Lower lobe of right lung (tissue), 2 donors: ENCODE measurements at regions not wholly inside any gene's neighbourhood (a gene's known extent, or its start where the extent isn't known, plus 50 kb on each side); places are given as distances from the start of the nearest gene placed in this dataset.
"Not testable (repeated sequence)": the region's sequence is repeated elsewhere in the genome, so short reads cannot be mapped to it uniquely, and the experiment has no call there.

Source experiments
- ATAC-seq, 2 donors: fragments of 200-7000 bp; cut with Tn5 transposase; one replicate each; pipeline ENCODE4 v1.9.1; 2020 to 2022; ENCODE audit warnings: mild to moderate bottlenecking in 2 of 2, moderate library complexity in 2 of 2
- DNase-seq: peaks from one replicate; pipeline ENCODE4 v3.0.0-alpha.2; 2020
- H3K27ac ChIP-seq: fragments of 200-600 bp; one replicate; pipeline ENCODE4 v1.8.0; 2022
- H3K27me3 ChIP-seq: fragments of 200-600 bp; one replicate; pipeline ENCODE4 v1.8.0; 2022; ENCODE audit warnings: low read depth
- H3K36me3 ChIP-seq: fragments of 200-600 bp; one replicate; pipeline ENCODE4 v1.8.0; 2022; ENCODE audit warnings: mild to moderate bottlenecking
- H3K4me1 ChIP-seq: fragments of 200-600 bp; one replicate; pipeline ENCODE4 v1.8.0; 2022
- H3K4me3 ChIP-seq: fragments of 200-600 bp; one replicate; pipeline ENCODE4 v1.8.0; 2022; ENCODE audit warnings: mild to moderate bottlenecking
- H3K9me3 ChIP-seq: fragments of 200-600 bp; one replicate; pipeline ENCODE4 v1.8.0; 2022
- CTCF ChIP-seq: fragments of 200-600 bp; IDR thresholded peaks from one replicate; pipeline ENCODE4 v1.8.0; 2022; ENCODE audit warnings: antibody characterized with exemption, mild to moderate bottlenecking
- intact Hi-C: fragments of 100-400 bp; cut with DNase I; formaldehyde crosslinking; loops from one replicate; pipeline ENCODE4 v1.11.0; 2022
- donor health status: DM: no; HTN: yes; CAD: no; lungs with severe emphysema.

- no peak overlapping the region for H3K4me3 ChIP-seq
- no peak for ATAC-seq
Observed at GRCh38 chr4:189143263-189143952, 797.3 kb upstream of the FRG1 start.

GRCh38 chr4:189147005-189147929 is 793.4 kb upstream of the FRG1 start:
- ATAC-seq = no peak
- DNase-seq = no peak
- Histone ChIP-seq H3K27me3 (no peaks in the 10 kb centered on the region), H3K4me3 (no peak overlapping the region), H3K4me1 (no peaks in the 10 kb centered on the region), H3K27ac (no peak overlapping the region), H3K36me3 (no peaks in the 10 kb centered on the region), H3K9me3 (no peaks in the 10 kb centered on the region)
- TF ChIP-seq CTCF = no peak
- intact Hi-C loops = no loop called here

More at GRCh38 chr4:189143263-189143952, 797.3 kb upstream of the FRG1 start:
- TF ChIP-seq CTCF = no peak
- H3K4me1 ChIP-seq = no peaks in the 10 kb centered on the region
- no peak overlapping the region for H3K27ac ChIP-seq
- no peak for DNase-seq
- no peaks in the 10 kb centered on the region for H3K9me3 ChIP-seq
- H3K27me3 ChIP-seq = no peaks in the 10 kb centered on the region
- intact Hi-C loops = no loop called here
- H3K36me3 ChIP-seq = no peaks in the 10 kb centered on the region

GRCh38 chr4:189155083-189155482 is 785.6 kb upstream of the FRG1 start:
- ATAC-seq, H3K9me3 ChIP-seq: not testable (repeated sequence)

GRCh38 chr4:189162073-189162789 is 778.4 kb upstream of the FRG1 start:
- no peak for TF ChIP-seq CTCF
- intact Hi-C loops = no loop called here
- ATAC-seq (no peak), DNase-seq (no peak)
- no peaks in the 10 kb centered on the region for H3K9me3 ChIP-seq
- H3K36me3 ChIP-seq = no peaks in the 10 kb centered on the region
- no peak overlapping the region for H3K4me3 ChIP-seq
- H3K27ac ChIP-seq = no peak overlapping the region
- H3K4me1 ChIP-seq = no peaks in the 10 kb centered on the region
- H3K27me3 ChIP-seq = no peaks in the 10 kb centered on the region

More at GRCh38 chr4:189155083-189155482, 785.6 kb upstream of the FRG1 start:
- H3K27me3 ChIP-seq, DNase-seq, intact Hi-C loops, H3K27ac ChIP-seq, H3K4me1 ChIP-seq, H3K36me3 ChIP-seq, H3K4me3 ChIP-seq: not testable (repeated sequence)

- H3K9me3 ChIP-seq = no peaks in the 10 kb centered on the region
- no peak overlapping the region for H3K27ac ChIP-seq
- no peaks in the 10 kb centered on the region for H3K27me3 ChIP-seq
- H3K4me3 ChIP-seq = no peak overlapping the region
- no peaks in the 10 kb centered on the region for H3K4me1 ChIP-seq
- DNase-seq (no peak), ATAC-seq (no peak)
- intact Hi-C loops = no loop called here
- no peaks in the 10 kb centered on the region for H3K36me3 ChIP-seq
- no peak for TF ChIP-seq CTCF
Observed at GRCh38 chr4:189162888-189163287, 777.8 kb upstream of the FRG1 start.
